C4-2B (cell line): ENCODE measurements at regions not wholly inside any gene's neighbourhood (a gene's known extent, or its start where the extent isn't known, plus 50 kb on each side); places are given as distances from the start of the nearest gene placed in this dataset.

Experiments used
- CTCF ChIP-seq: fragments of 450-650 bp; conservative IDR thresholded peaks from 2 replicates; pipeline ENCODE4 v1.5.1; 2017; ENCODE audit warnings: mild to moderate bottlenecking
- ZFX ChIP-seq: fragments of 450-650 bp; IDR thresholded peaks from 2 replicates; pipeline ENCODE4 v1.6.1; 2017

- TF ChIP-seq CTCF: no peak
- no peak for TF ChIP-seq ZFX
Measured at GRCh38 chr1:104874044-104874443, 1124.3 kb downstream of the AMY1C start.
